ENCODE measurements at regions not wholly inside any gene's neighbourhood (a gene's known extent, or its start where the extent isn't known, plus 50 kb on each side); places are given as distances from the start of the nearest gene placed in this dataset.

DNA sequence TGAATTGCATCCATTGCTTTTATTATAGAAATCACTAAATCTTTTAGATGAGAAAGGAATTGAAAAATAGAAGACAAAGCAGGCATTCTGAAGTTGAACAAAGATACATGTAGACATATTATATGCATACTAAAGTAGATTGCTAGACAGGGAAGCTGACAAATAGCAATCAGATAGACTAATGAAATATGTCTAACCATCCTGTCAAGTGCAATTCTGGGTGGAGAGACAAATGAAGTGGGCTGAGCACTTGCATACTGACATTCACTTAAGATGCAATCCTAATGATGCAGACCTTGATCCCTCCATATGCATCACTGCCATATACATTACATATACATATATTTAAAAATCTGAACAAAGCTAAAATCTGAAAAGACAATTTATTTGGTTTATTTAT is 1130.0 kb upstream of the CDH6 start:
- Histone ChIP-seq H3K27me3 (ENCODE audit: low read depth, low read length) (no peaks in the 10 kb centered on the region), H3K27ac (ENCODE audit: low read length) (no peak overlapping the region), H3K36me3 (replicated peaks; ENCODE audit: low read depth, low read length) (no peaks in the 10 kb centered on the region), H4K20me1 (ENCODE audit: insufficient read depth, low read length) (no peaks in the 10 kb centered on the region), H3K9me3 (ENCODE audit: insufficient read depth, low read length) (no peaks in the 10 kb centered on the region), H3K4me2 (ENCODE audit: low read length) (no peak overlapping the region), H3K4me1 (ENCODE audit: low read length) (no peaks in the 10 kb centered on the region), H2AFZ (ENCODE audit: low read depth, low read length) (no peak overlapping the region), H3K79me2 (ENCODE audit: low read length) (no peaks in the 10 kb centered on the region), H3K9ac (ENCODE audit: low read length) (no peak overlapping the region), H3K4me3 (ENCODE audit: low read length) (no peak overlapping the region)
- TF ChIP-seq EZH2phosphoT487 (IDR thresholded peaks at IDR 0.05; ENCODE audit: low read depth) = no peak
- TF ChIP-seq, protein P1, sequence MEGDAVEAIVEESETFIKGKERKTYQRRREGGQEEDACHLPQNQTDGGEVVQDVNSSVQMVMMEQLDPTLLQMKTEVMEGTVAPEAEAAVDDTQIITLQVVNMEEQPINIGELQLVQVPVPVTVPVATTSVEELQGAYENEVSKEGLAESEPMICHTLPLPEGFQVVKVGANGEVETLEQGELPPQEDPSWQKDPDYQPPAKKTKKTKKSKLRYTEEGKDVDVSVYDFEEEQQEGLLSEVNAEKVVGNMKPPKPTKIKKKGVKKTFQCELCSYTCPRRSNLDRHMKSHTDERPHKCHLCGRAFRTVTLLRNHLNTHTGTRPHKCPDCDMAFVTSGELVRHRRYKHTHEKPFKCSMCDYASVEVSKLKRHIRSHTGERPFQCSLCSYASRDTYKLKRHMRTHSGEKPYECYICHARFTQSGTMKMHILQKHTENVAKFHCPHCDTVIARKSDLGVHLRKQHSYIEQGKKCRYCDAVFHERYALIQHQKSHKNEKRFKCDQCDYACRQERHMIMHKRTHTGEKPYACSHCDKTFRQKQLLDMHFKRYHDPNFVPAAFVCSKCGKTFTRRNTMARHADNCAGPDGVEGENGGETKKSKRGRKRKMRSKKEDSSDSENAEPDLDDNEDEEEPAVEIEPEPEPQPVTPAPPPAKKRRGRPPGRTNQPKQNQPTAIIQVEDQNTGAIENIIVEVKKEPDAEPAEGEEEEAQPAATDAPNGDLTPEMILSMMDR (IDR thresholded peaks at IDR 0.05; ENCODE audit: low read depth, low read length) = no peak

DNA sequence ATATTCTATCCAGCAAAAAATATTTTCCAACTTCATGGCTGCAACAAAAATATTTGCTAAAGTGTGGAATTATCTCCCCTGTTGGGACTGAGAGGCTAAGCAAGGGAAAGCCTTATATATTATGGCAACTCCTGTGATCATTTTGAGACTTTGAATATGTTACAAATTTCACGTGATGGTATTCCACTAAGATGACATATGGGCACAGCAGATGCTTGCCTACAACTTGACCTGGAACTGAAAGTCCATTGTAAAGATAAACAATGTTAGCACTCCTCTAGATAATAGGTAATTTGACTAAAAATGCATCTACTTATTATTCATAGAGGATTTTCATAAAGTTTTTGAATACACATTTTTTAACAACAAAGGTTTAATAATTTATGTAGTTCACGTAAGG is 1141.5 kb upstream of the CDH6 start:
- H3K27ac ChIP-seq (ENCODE audit: low read length) = no peak overlapping the region
- no peaks in the 10 kb centered on the region for H3K79me2 ChIP-seq (ENCODE audit: low read length)
- H3K4me2 ChIP-seq (ENCODE audit: low read length) = no peak overlapping the region
- no peaks in the 10 kb centered on the region for H3K9me3 ChIP-seq (ENCODE audit: insufficient read depth, low read length)
- H3K9ac ChIP-seq (ENCODE audit: low read length) = no peak overlapping the region
- H3K4me1 ChIP-seq (ENCODE audit: low read length) = no peaks in the 10 kb centered on the region
- H4K20me1 ChIP-seq (ENCODE audit: insufficient read depth, low read length) = no peaks in the 10 kb centered on the region
- no peak overlapping the region for H2AFZ ChIP-seq (ENCODE audit: low read depth, low read length)
- no peaks in the 10 kb centered on the region for H3K27me3 ChIP-seq (ENCODE audit: low read depth, low read length)
- no peak overlapping the region for H3K4me3 ChIP-seq (ENCODE audit: low read length)
- H3K36me3 ChIP-seq (replicated peaks; ENCODE audit: low read depth, low read length) = no peaks in the 10 kb centered on the region
- TF ChIP-seq, protein P1 (IDR thresholded peaks at IDR 0.05; ENCODE audit: low read depth, low read length) = no peak
- no peak for TF ChIP-seq EZH2phosphoT487 (IDR thresholded peaks at IDR 0.05; ENCODE audit: low read depth)

DNA sequence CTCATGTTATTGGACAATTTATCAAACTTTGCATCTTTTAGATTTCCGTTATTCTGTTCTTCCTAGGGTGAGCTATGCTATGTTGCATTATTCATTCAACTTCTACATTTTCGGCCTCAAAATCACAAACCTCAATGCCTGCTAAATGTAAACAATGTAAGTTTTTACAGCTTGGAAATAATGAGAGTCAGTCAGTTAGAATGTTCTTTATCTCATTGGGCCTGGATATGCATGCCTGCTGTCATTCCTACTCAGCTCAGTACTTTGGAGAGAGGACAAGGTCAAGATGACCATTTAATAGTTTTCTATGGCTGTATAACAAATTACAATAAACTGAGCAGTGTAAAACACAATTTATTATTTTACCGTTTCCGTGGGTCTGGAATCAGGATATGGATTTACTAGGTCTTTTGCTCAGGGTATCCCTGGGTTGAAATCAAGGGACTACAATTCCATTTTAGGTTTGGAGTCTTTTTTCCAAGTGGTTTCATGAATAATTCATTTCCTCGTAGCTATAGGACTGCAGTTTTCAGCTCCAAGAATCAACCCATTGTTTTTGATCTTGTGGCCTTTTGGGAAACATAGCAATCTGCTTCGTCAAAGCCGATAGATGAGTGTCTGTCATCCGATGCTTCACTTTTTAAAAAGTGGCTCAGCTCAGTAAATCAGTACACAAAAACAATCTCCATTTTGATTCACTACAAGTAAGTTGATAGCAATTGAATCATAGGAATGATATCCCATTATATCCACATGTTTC is 1143.2 kb upstream of the CDH6 start:
- H2AFZ ChIP-seq (ENCODE audit: low read depth, low read length) = no peak overlapping the region
- H3K9ac ChIP-seq (ENCODE audit: low read length) = no peak overlapping the region
- no peak overlapping the region for H3K4me2 ChIP-seq (ENCODE audit: low read length)
- no peaks in the 10 kb centered on the region for H3K36me3 ChIP-seq (replicated peaks; ENCODE audit: low read depth, low read length)
- no peaks in the 10 kb centered on the region for H4K20me1 ChIP-seq (ENCODE audit: insufficient read depth, low read length)
- no peaks in the 10 kb centered on the region for H3K27me3 ChIP-seq (ENCODE audit: low read depth, low read length)
- H3K79me2 ChIP-seq (ENCODE audit: low read length) = no peaks in the 10 kb centered on the region
- no peak overlapping the region for H3K27ac ChIP-seq (ENCODE audit: low read length)
- no peak overlapping the region for H3K4me3 ChIP-seq (ENCODE audit: low read length)
- no peaks in the 10 kb centered on the region for H3K9me3 ChIP-seq (ENCODE audit: insufficient read depth, low read length)
- TF ChIP-seq, protein P1 (IDR thresholded peaks at IDR 0.05; ENCODE audit: low read depth, low read length) = no peak
- no peak for TF ChIP-seq EZH2phosphoT487 (IDR thresholded peaks at IDR 0.05; ENCODE audit: low read depth)
- H3K4me1 ChIP-seq (ENCODE audit: low read length) = no peaks in the 10 kb centered on the region

DNA sequence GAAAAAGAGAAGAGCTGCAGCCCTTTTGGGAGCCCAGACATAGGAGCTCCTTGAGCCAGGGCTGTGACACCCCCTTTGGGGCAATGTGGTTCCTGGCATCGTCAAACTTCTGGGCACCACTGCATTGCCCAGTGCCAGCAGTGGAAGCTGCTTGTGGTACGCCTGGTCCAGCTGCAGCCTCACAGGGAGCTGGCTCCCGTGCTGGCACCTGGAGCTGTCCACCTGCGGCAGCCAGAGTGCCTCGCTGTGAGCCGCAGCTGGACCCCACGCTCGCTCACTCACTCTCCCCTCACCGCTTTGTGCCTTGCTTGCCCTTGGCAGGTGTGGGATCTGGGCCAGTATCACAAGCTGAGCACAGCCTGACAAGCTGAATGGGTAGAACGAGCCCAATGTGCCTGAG is 1150.8 kb upstream of the CDH6 start:
- no peak for TF ChIP-seq EZH2phosphoT487 (IDR thresholded peaks at IDR 0.05; ENCODE audit: low read depth)
- TF ChIP-seq, protein P1 (IDR thresholded peaks at IDR 0.05; ENCODE audit: low read depth, low read length) = no peak
- no peaks in the 10 kb centered on the region for H3K36me3 ChIP-seq (replicated peaks; ENCODE audit: low read depth, low read length)
- no peak overlapping the region for H3K4me3 ChIP-seq (ENCODE audit: low read length)
- H3K4me2 ChIP-seq (ENCODE audit: low read length) = no peak overlapping the region
- no peak overlapping the region for H3K9ac ChIP-seq (ENCODE audit: low read length)
- H3K4me1 ChIP-seq (ENCODE audit: low read length) = no peaks in the 10 kb centered on the region
- no peaks in the 10 kb centered on the region for H4K20me1 ChIP-seq (ENCODE audit: insufficient read depth, low read length)
- no peaks in the 10 kb centered on the region for H3K27me3 ChIP-seq (ENCODE audit: low read depth, low read length)
- H3K79me2 ChIP-seq (ENCODE audit: low read length) = no peaks in the 10 kb centered on the region
- H3K9me3 ChIP-seq (ENCODE audit: insufficient read depth, low read length) = no peaks in the 10 kb centered on the region
- H2AFZ ChIP-seq (ENCODE audit: low read depth, low read length) = no peak overlapping the region
- no peak overlapping the region for H3K27ac ChIP-seq (ENCODE audit: low read length)

Measured in OCI-LY3 (cell line).